HG02884 (cell line): ENCODE measurements at regions not wholly inside any gene's neighbourhood (a gene's known extent, or its start where the extent isn't known, plus 50 kb on each side); places are given as distances from the start of the nearest gene placed in this dataset.

ENCODE experiments used
- ATAC-seq: cut with Tn5 transposase; IDR thresholded peaks from one replicate; pipeline ENCODE4 v1.9.1; 2021; ENCODE audit warnings: mild to moderate bottlenecking, moderate library complexity; ENCODE audit not compliant: unreplicated experiment

DNA sequence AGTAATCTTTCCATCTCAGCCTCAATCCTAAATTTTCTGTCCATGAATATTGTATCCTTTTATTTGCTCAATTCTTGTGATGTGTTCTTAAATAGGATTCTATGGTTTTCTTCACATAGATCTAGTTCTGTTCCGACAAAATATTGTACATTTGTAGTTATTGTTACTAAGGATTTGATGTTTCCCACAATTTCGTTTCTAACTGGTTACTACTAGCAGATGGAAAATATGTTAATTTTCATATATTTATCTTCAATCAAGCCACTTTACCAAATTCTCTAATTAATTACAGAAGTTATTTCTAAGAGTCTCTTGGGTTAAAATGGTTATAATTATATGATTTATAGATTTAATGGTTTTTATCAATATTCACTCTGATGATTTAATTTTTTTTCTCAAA, 60.3 kb downstream of the SEC61B start:
- ATAC-seq, result no peak

DNA sequence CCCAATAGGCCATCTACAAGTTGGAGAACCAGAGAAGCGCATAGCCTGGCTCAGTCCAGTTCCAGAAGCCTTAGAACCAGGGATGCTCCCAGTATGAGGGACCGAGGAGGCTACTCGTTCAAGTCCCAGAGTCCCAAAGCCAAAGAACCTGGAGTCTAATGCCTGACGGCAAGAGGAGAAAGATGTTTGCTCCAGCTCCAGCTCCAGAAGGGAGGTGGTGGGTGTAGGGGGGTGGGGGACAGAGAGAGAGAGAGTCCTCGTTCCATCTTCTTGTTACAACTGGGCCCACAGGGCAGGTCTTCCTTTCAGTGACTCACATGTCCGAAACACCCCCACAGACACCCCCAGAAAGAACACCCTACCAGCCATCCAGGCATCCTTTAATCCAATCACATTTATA, 63.9 kb downstream of the SEC61B start:
- ATAC-seq, result no peak

DNA sequence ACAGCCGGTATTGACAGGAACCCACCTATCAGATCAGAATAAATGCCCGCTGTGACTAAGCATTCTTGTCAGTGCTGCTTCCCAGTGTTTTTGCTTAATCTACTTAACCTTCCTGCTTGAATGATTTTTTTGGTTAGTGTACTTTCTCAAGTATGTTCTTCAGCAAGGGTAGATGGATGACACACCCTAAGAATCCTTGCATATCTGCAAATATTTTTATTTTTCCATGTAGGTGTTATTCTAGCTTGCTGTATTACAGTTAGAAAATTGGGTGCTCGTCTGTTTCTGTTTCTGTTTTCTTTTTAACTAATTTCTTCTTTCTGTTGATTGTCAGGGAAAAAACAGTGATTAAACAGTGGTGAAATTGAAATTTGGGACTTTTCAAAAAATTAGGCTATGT, 64.5 kb downstream of the SEC61B start:
- no peak for ATAC-seq

DNA sequence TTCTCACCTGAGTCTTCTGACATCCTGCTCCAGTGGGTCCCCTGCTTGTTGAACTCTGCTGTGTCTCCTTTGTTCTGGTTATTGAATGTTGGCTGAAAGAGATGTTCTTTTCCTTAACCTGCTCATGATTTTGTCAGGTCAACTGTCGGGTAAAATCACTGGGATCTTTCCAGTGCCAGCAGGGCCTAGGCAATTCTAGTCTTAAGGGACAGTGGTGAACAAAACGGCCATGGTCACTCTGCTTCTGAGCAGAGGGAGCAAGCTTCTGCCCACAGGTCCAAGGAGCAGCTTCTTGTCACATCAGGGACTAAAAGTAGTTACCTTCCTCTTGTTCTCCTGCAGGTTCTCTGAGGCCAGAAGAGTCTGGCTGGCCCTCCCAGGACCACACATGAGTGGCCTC, 65.6 kb downstream of the SEC61B start:
- no peak for ATAC-seq

DNA sequence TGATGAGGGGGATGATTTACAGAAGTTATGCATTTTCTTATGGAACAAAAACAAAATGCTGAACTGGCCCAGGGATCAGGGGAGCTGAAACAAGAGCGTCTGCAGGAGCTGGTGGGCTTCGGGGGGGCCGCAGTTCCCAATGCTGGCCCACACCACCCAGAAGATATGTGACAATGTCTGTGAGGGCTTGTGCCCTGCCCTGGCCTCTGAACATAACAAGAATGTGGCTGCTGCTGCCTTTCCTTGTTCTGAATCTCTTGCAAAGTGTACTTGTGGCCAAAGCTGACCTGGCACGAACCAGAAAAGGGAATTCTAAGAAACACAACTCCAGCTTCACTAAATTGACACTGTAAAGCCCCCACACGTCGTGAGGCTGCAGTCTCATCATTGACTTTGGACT, 66.7 kb downstream of the SEC61B start:
- no peak for ATAC-seq

DNA sequence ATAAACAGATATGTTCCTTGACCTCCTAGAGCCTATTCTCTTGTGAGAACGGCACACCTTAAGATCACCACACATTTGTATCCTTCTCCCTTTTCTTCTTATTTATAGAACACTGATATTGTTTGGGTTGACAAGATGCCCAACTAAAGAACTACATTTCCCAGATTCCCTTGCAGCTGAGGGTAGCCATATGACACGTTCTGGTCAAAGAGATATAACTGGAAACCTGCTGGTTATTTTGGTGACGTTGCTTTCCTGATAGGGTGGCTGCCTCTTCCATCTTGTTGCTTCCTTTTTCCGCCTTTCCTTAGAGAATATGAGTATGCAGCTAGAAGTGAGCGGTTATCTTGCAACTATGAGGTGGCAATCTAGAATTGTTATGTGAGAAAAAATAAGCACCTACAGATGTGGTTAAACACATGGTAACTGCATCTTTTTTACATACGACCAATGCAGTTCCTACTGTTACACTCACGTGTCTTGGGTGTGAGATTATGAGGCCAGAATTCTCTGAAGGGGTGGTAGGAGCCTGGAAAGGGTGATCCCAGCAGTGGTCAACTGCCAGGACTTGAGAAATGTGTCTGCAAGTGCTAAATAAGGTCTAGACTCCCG, 72.9 kb downstream of the SEC61B start:
- no peak for ATAC-seq

DNA sequence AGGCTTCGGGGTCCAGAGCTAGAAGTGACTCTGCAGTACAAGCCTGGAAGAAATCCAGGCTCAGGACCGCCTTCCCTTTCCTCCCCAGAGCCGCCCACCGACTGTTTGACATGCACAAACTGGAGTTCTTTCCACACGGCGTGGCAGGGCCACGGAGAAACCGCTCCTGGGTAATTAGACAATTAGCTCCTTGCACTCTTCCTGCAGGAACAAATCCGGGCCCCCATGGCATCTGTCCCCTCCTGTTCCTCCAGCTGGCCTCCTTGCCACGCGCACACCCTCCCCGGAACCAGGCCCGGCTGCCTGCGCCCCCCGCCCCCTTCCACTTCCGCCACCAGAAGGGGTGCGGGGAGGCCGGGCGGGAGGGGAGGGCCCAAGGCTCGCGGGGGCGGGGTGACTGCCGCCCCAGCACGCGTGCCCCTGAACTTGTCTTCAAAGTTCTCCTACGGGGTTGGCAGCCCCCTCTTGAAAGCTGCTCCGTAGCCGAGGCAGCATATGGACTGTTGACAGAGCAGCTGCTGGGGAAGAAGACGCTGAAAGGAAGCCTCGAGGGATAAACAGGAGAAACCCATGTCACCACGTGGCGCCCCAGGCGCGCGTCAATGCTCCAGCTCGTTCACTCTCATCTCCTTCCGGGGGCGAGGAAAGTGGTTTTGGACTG, 74.3 kb downstream of the SEC61B start:
- no peak for ATAC-seq

DNA sequence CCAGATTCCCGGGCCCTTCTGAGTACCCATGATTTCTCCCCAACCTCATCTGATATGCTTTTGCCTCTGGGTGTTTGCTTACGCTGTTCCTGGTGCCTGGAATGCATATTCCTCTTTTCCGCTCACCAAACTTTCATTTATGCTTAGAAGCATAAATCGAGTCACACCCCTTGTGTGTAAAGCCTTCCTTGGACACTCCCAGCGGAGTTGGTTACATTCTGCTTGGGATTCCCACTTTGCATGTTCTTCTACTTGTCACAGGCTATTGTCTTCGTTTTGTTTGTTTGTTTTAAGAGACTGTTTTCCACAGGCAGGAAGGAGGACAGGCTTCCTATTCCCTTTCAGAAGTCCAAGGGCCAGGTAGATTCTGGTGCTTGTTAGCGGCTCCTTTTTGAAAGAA, 76.5 kb downstream of the SEC61B start:
- no peak for ATAC-seq

DNA sequence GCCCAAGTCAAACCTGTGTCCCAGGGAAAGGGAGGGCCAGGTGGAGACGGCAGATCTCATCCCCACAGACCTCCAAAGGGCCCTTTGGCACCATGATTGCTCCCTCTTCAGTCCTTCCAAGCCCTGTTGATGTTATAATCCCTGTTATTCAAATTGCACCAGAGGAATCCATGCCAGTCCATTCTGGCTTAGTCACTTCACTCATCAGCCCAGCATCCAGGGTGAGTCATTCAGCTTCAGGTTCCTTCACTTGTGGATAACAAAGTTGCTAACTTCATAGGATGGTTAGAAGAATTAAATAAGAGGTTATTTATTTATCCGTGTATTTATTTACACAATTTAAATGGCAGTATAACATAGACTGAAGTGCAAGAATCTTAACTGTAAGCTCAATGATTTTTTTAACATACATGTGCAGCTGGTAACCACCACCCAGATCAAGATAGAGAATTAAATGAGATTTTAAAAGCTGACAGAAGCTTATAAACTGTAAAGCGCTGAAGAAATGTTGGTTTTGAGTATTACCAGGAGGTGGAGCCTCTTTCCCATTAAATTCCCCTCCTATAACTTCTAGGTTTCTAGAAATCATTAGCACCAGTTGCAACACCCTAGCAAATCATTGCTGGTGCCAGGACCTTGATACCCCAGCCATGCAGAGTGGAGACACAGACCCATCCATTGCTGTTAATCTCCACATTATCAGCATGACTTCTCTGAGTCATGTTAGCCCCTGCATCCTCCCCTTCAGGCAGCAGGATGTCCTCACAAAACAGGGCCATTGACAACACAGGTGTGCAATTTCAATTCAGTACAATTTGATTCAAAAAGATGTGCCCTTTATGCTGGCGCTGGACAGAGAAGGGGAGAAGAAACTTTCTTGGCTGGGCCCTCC, 77.4 kb downstream of the SEC61B start:
- no peak for ATAC-seq

DNA sequence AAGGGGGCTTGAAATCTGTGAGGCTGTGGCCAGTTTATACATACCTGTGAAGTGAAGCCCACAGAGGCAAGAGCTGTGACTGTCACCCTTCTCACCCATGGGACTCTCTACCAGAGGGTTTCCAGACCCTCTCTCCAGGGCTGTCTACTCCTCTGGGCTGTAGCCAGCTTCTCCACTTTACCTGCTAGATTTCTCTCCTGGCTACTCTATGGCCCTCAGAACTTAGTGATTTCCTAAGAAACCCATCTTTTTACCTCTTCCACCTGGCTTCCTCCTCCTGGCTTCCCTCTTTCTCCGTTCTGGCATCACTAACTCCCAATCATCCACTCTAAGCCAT, 78.0 kb downstream of the SEC61B start:
- no peak for ATAC-seq

GRCh38 chr9:99300603-99301002, 78.5 kb downstream of the SEC61B start:
- no peak for ATAC-seq

GRCh38 chr9:99303177-99303576, 81.1 kb downstream of the SEC61B start:
- no peak for ATAC-seq

- ATAC-seq, result no peak
Measured at GRCh38 chr9:99305124-99305523, 83.0 kb downstream of the SEC61B start.

GRCh38 chr9:99305820-99306811, 84.0 kb downstream of the SEC61B start:
- ATAC-seq, result no peak

- ATAC-seq, result no peak
Measured at GRCh38 chr9:99307851-99308250, 85.8 kb downstream of the SEC61B start.

DNA sequence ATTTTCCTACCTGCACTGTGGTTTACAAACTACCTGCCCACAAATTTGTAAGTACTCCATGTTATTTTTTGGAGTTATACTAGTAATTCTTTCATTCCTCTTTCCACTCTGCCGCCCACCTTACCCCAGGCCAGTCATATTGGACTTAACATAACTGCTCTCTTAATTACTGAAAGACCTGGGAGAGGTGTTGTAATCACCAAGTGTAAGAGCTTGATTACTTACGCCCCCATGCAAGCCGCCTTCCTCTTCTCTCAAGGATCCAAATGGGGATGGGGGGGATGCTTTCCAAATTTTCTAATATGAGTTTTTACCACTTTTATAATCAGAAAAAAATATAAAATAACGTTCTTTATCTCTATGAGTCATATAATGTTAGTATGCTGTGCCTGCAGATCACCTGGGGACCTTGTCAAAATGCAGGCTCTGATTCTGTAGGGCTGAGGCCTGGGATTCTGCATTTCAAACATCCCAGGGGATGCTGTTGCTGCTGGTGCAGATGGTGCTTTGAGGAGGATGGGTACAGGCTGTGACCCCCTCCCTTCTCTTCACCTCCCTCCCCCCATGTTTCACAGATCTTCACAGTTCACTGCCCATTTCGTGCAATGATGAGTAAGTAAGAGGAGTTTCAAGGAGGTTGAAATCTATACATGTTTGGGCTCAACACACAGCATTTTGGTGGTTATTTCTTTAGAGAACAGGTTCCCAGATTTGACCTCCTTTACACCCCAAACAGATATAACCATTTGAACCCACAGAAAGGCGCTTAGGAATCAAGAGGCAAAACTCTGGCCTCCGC, 87.3 kb downstream of the SEC61B start:
- ATAC-seq, result no peak

DNA sequence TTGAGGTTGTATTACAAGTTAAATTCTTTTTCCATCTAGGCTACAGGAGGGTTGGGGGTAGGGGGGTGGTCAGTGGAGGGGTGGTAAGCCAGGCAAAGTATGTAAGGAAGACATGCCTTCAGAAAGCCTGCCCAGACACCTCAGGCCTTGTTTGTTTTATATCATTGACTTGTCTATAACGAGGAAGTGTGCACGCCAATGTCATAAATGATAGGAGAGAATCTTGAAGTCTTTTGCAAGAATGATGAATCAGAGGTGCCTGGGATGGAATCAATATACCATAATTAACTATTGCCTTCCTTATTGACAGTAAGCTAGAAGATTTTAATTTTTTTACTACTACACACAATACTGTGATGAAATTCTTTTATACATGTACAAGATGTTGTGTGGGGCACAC, 90.7 kb downstream of the SEC61B start:
- no peak for ATAC-seq

DNA sequence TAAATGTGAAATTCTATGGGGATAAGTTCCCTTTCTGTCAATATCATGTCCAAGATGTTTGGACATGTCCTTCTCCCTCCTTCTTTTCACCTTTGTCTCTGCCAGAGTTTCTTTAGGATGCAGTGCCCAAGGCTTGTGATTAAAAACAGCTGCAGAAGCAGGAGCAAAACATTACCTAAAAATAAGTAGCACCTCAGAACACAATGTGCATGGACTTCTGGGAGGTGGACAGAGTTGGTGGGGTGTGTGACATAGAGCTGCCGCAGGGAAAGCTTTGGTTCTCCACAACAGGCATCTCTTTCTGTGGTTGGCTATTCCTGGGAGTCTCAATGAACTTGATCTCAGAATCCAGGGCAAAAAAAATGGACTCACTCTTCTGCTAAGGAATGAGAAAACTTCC, 97.0 kb downstream of the SEC61B start:
- no peak for ATAC-seq

GRCh38 chr9:99322299-99322698, 100.2 kb downstream of the SEC61B start:
- ATAC-seq, result no peak
